Neuronal stem cell (in vitro differentiated cells): ENCODE measurements at regions not wholly inside any gene's neighbourhood (a gene's known extent, or its start where the extent isn't known, plus 50 kb on each side); places are given as distances from the start of the nearest gene placed in this dataset.

Experiments used
- DNase-seq: peaks from one replicate; pipeline ENCODE4 v3.0.0-alpha.2; 2013; ENCODE audit warnings: low spot score
- H2AFZ ChIP-seq: one replicate; pipeline ENCODE4 v1.6.1; 2013; ENCODE audit warnings: mild to moderate bottlenecking, low read length, inconsistent platforms
- H2AK5ac ChIP-seq: 2 replicates; pipeline ENCODE4 v1.6.1; 2013; ENCODE audit warnings: low read depth, mild to moderate bottlenecking, inconsistent platforms, low read length, moderate library complexity, mixed read lengths
- H2BK120ac ChIP-seq: 2 replicates; pipeline ENCODE4 v1.6.1; 2013; ENCODE audit warnings: low read depth, mild to moderate bottlenecking, inconsistent platforms, low read length, moderate library complexity, mixed read lengths
- H2BK12ac ChIP-seq: one replicate; pipeline ENCODE4 v1.6.1; 2013; ENCODE audit warnings: low read length, inconsistent platforms
- H2BK15ac ChIP-seq: 2 replicates; pipeline ENCODE4 v1.6.1; 2013; ENCODE audit warnings: mild to moderate bottlenecking, low read length, inconsistent platforms, mixed read lengths
- H2BK5ac ChIP-seq: one replicate; pipeline ENCODE4 v1.6.1; 2013; ENCODE audit warnings: inconsistent platforms, mild to moderate bottlenecking, low read length, moderate library complexity
- H3K14ac ChIP-seq: one replicate; pipeline ENCODE4 v1.6.1; 2013; ENCODE audit warnings: low read length, inconsistent platforms
- H3K18ac ChIP-seq: 2 replicates; pipeline ENCODE4 v1.6.1; 2013; ENCODE audit warnings: low read length, inconsistent platforms
- H3K23ac ChIP-seq: 2 replicates; pipeline ENCODE4 v1.6.1; 2013; ENCODE audit warnings: low read depth, mild to moderate bottlenecking, mixed read lengths, low read length, inconsistent platforms; ENCODE audit not compliant: poor library complexity
- H3K27ac ChIP-seq: replicated peaks from 3 replicates; pipeline ENCODE4 v1.5.1; 2013; ENCODE audit warnings: low read length, inconsistent platforms
- H3K27me3 ChIP-seq, 3 experiments: 2 replicates each; pipeline ENCODE4 v1.6.1; 2013; ENCODE audit warnings: low read length in 3 of 3, mild to moderate bottlenecking in 2 of 3, inconsistent platforms in 1 of 3, low read depth in 1 of 3, mixed read lengths in 1 of 3, moderate library complexity in 1 of 3; ENCODE audit not compliant: control insufficient read depth in 3 of 3, insufficient read depth in 3 of 3
- H3K36me3 ChIP-seq, 2 donors: replicated peaks in 1 of 2; 2 replicates each; pipeline ENCODE4 v1.6.1; 2013; ENCODE audit warnings: low read length in 2 of 2; ENCODE audit not compliant: control insufficient read depth in 2 of 2, insufficient read depth in 2 of 2
- H3K4ac ChIP-seq: 2 replicates; pipeline ENCODE4 v1.6.1; 2013; ENCODE audit warnings: inconsistent platforms, mild to moderate bottlenecking, low read length, moderate library complexity
- H3K4me1 ChIP-seq, 2 donors: 1 replicate in 1 of 2; 2 replicates in 1 of 2; pipeline ENCODE4 v1.6.1; 2013; ENCODE audit warnings: low read length in 2 of 2, low read depth in 1 of 2; ENCODE audit not compliant: control insufficient read depth in 2 of 2, insufficient read depth in 1 of 2
- H3K4me2 ChIP-seq: one replicate; pipeline ENCODE4 v1.6.1; 2013; ENCODE audit warnings: mild to moderate bottlenecking, low read length, inconsistent platforms; ENCODE audit not compliant: insufficient read depth, poor library complexity, severe bottlenecking
- H3K4me3 ChIP-seq, 2 donors: 2 replicates each; pipeline ENCODE4 v1.5.1; 2013; ENCODE audit warnings: low read length in 2 of 2, mild to moderate bottlenecking in 2 of 2, inconsistent platforms in 1 of 2, moderate library complexity in 1 of 2
- H3K79me1 ChIP-seq: one replicate; pipeline ENCODE4 v1.6.1; 2013; ENCODE audit warnings: low read depth, mild to moderate bottlenecking, inconsistent platforms, low read length, moderate library complexity
- H3K9ac ChIP-seq: one replicate; pipeline ENCODE4 v1.6.1; 2013; ENCODE audit warnings: mild to moderate bottlenecking, low read depth, low read length, inconsistent platforms; ENCODE audit not compliant: poor library complexity
- H3K9me3 ChIP-seq, 2 donors: replicated peaks in 1 of 2; 2 replicates each; pipeline versions ENCODE3 to v1.6.1; 2013; ENCODE audit warnings: low read length in 2 of 2, mild to moderate bottlenecking in 2 of 2, inconsistent platforms in 1 of 2, low read depth in 1 of 2, mixed read lengths in 1 of 2, moderate library complexity in 1 of 2; ENCODE audit not compliant: control insufficient read depth in 2 of 2, insufficient read depth in 1 of 2
- H4K8ac ChIP-seq: one replicate; pipeline ENCODE4 v1.6.1; 2013; ENCODE audit warnings: low read depth, mild to moderate bottlenecking, inconsistent platforms, low read length, moderate library complexity
- H4K91ac ChIP-seq: one replicate; pipeline ENCODE4 v1.6.1; 2013; ENCODE audit warnings: low read length, low read depth, mild to moderate bottlenecking, inconsistent platforms; ENCODE audit not compliant: poor library complexity
- WGBS, 2 donors: extraction: QIAGEN DNeasy Blood & Tissue Kit; methylation state at CpG; one replicate each; pipeline ENCODE4 v1.1.7; 2013; ENCODE audit warnings: missing lambda C conversion rate in 2 of 2, mixed read lengths in 1 of 2; ENCODE audit not compliant: insufficient read length in 2 of 2, insufficient replicate concordance in 1 of 2; ENCODE audit errors: extremely low coverage in 2 of 2; 5-methylcytosine and 5-hydroxymethylcytosine counted together

DNA sequence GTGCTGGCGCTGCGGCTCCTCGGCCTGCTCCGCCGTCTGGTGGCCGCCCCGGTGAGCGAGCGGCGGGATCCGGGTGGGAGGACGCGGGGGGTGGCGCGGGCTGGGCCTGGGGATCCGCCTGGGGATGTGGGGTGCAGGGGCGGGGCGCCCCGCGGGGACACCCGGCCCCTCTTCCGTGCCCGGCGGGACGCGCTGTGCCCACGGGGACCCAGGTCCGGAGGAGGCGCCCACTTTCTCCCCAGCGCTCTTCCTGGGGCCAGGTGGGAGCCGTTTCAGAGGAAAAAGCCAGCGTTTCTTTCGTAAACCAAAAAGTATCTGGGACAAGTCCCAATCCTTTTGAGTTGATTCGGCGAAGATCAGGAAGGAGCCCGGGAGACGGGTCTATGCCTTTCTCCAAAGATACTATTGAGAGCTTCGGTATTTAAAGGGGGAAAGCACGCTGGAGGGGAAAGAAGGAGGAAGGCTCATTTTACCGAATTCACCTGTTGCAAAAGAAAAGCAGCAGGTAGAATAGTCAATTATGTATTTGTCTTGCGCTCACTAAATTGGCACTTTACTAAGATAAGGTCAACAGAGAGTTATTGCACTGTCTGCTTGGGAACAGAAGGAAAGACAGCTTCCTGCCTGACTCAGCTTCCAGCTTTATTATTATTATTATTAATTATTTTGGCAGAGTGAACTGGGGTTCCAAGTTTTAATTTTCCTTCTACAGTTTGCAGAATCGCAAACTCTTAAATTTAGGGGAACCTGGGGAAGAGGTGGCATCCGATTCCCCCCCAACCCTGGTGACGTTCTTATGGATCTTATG is 81.5 kb upstream of the CD99 start:
- Histone ChIP-seq H3K4ac (no peak overlapping the region), H3K9ac (peak overlapping the region; percentile 78), H3K36me3 (peaks cover 0 to 4% of the 10 kb centered on the region in 2 donors), H3K4me1 (peaks cover 2 to 4% of the 10 kb centered on the region in 2 donors), H2BK120ac (no peak overlapping the region), H3K23ac (peak overlapping the region; percentile 82), H4K91ac (no peak overlapping the region), H2BK15ac (peak overlapping the region; percentile 73), H3K4me2 (peak overlapping the region; percentile 42), H3K27me3 (no peaks in the 10 kb centered on the region), H2BK5ac (peak overlapping the region; percentile 68), H2BK12ac (no peak overlapping the region), H3K14ac (no peak overlapping the region), H4K8ac (no peak overlapping the region), H2AK5ac (no peak overlapping the region), H3K18ac (peak overlapping the region; percentile 90), H3K4me3 (peak overlapping the region; percentile 72 to 91), H3K79me1 (no peaks in the 10 kb centered on the region), H3K9me3 (no peaks in the 10 kb centered on the region), H3K27ac (no peak overlapping the region), H2AFZ (peak overlapping the region; percentile 98)
- no peak for DNase-seq
- no CpG with 5 or more reads among the region's 44 CpGs for WGBS, 2 donors

DNA sequence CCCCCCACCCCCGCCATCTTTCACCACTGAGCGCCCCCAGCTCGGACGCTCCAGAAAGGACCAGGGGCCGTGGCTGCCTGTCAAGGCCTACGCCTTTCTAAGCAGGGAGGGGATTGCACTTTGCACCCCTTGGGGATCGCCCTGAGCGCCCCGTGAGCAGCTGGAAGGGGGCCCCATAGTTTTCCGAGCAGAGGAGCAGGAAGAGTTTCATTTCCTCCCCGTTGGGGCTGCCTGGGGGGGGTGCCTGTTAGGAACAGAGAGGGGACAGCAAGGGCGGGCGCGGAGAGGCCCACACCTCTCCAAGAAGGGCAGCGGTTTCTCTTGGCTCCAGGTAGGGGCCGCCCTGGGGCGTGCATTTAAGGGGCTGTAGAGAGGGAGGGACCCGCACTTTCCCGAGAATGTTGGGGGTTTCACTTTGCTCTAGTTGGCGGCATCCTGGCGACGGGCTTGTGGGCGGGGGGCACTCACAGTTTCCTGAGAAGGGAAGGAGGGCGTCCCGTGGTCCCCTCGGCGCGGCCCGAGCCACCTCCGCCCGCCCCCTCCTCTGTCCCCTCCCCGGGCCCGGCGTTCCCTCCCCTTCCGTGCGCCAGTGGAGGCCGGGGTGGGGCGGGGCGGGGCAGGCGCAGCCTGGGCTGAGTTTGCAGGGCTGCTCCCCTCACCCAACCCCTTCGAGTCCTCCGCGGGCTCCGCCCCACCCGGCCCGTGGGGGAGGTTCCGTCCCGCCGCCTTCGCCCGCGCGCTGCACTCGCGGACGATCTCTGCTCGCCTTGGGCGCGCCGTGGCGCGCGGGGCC is 82.3 kb upstream of the CD99 start:
- peak overlapping the region; percentile 69 for H3K4me2 ChIP-seq
- H2AFZ ChIP-seq: peak overlapping the region; percentile 98
- peak overlapping the region; percentile 73 for H2BK15ac ChIP-seq
- peak overlapping the region; percentile 68 for H2BK5ac ChIP-seq
- peak overlapping the region; percentile 21 for H2BK120ac ChIP-seq
- peak overlapping the region; percentile 82 for H3K23ac ChIP-seq
- H2BK12ac ChIP-seq: no peak overlapping the region
- WGBS, 2 donors: no CpG with 5 or more reads among the region's 63 CpGs
- no peaks in the 10 kb centered on the region for H3K9me3 ChIP-seq
- H3K14ac ChIP-seq: no peak overlapping the region
- no peaks in the 10 kb centered on the region for H3K27me3 ChIP-seq
- DNase-seq: peak; percentile 79
- peak overlapping the region; percentile 83 for H3K27ac ChIP-seq
- peak overlapping the region; percentile 72 to 91 for H3K4me3 ChIP-seq
- H2AK5ac ChIP-seq: peak overlapping the region; percentile 53
- no peaks in the 10 kb centered on the region for H3K79me1 ChIP-seq
- peak overlapping the region; percentile 85 for H3K4ac ChIP-seq
- H3K36me3 ChIP-seq: peaks cover 0 to 4% of the 10 kb centered on the region in 2 donors
- H4K91ac ChIP-seq: no peak overlapping the region
- peak overlapping the region; percentile 84 for H4K8ac ChIP-seq
- peak overlapping the region; percentile 78 for H3K9ac ChIP-seq
- peaks cover 2 to 4% of the 10 kb centered on the region in 2 donors for H3K4me1 ChIP-seq
- peak overlapping the region; percentile 90 for H3K18ac ChIP-seq

DNA sequence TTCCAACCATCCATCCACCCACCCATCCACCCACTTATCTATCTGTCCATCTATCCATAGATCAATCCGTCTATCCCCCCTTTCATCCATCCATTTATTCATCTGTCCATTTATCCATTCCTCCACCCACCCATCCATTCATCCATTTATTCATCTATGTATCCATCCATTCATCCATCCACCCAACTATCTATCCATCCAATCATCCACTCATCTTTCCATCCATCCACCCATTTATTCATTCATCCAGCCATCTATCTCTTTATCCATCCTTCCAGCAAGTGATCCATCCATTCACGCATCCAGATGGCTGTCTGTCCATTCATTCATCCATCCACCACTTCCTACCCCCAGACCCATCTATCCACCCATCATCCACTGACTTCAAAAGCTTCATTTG is 84.0 kb upstream of the CD99 start:
- H3K4me2 ChIP-seq: no peak overlapping the region
- no peak overlapping the region for H4K91ac ChIP-seq
- H3K79me1 ChIP-seq: no peaks in the 10 kb centered on the region
- H4K8ac ChIP-seq: no peak overlapping the region
- no peak overlapping the region for H2BK120ac ChIP-seq
- H3K36me3 ChIP-seq: peaks cover 0 to 8% of the 10 kb centered on the region in 2 donors
- no peak overlapping the region for H3K23ac ChIP-seq
- H3K27me3 ChIP-seq: no peaks in the 10 kb centered on the region
- H3K27ac ChIP-seq: no peak overlapping the region
- no peak overlapping the region for H2BK5ac ChIP-seq
- no peak overlapping the region for H3K4me3 ChIP-seq
- H2BK15ac ChIP-seq: no peak overlapping the region
- H2AK5ac ChIP-seq: no peak overlapping the region
- H3K18ac ChIP-seq: no peak overlapping the region
- H3K4ac ChIP-seq: no peak overlapping the region
- no peaks in the 10 kb centered on the region for H3K9me3 ChIP-seq
- no peak overlapping the region for H2BK12ac ChIP-seq
- H3K14ac ChIP-seq: no peak overlapping the region
- no peak for DNase-seq
- no peak overlapping the region for H3K9ac ChIP-seq
- H2AFZ ChIP-seq: no peak overlapping the region
- no CpG with 5 or more reads among the region's 2 CpGs for WGBS, 2 donors
- peaks cover 2 to 4% of the 10 kb centered on the region in 2 donors for H3K4me1 ChIP-seq

DNA sequence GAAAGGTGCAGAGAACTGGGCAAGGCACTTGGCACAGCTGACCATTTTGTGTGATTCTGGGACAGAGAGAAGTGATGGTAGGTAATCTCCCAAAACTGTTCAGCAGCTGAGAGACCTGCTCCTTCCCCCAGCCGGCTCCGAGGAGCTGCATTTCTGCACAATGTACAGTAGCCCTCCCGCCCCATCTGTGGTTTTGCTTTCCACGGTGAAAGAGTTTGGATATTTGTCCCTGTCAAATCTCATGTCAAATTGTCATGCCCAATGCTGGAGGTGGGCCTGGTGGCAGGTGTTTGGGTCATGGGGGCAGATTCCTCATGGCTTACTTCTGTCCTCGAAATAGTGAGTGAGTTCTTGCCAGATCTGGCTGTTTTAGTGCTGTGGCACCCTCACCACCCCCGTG is 90.5 kb upstream of the CD99 start:
- Histone ChIP-seq H3K4me1 (no peaks in the 10 kb centered on the region), H3K4me2 (no peak overlapping the region), H4K91ac (no peak overlapping the region), H3K27ac (no peak overlapping the region), H3K18ac (peak overlapping the region; percentile 20), H3K79me1 (no peaks in the 10 kb centered on the region), H3K9ac (no peak overlapping the region), H3K14ac (no peak overlapping the region), H3K4me3 (no peak overlapping the region), H2AK5ac (no peak overlapping the region), H2BK120ac (no peak overlapping the region), H2BK5ac (no peak overlapping the region), H2BK15ac (no peak overlapping the region), H3K27me3 (no peaks in the 10 kb centered on the region), H4K8ac (no peak overlapping the region), H3K36me3 (peaks cover 0 to 12% of the 10 kb centered on the region in 2 donors), H3K9me3 (no peaks in the 10 kb centered on the region), H2BK12ac (no peak overlapping the region), H3K4ac (no peak overlapping the region), H2AFZ (no peak overlapping the region), H3K23ac (no peak overlapping the region)
- DNase-seq: no peak
- WGBS, 2 donors: no CpG with 5 or more reads among the region's 6 CpGs
